ENCODE measurements at regions not wholly inside any gene's neighbourhood (a gene's known extent, or its start where the extent isn't known, plus 50 kb on each side); places are given as distances from the start of the nearest gene placed in this dataset.

DNA sequence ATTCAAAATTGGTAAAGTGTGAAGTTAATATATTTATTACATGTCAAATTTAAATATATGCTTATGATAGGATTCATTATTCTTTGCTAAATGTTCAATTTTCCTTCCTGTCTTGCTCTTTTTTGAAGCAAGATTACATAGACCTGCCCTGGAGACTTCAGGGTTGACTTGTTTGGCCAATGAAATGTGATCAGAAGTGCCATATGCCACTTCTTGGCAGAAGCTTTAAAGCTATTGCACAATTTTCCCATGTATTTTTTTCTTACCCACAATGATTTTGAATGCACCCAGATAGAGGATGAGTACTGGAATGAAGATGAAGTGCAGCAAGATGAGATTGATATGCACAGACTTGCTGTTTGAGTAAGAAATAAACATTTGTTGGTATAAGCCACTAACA, 406.3 kb upstream of the BCHE start:
- intact Hi-C loops (cut with DNase I): no loop called here
- DNase-seq (no peak), FAIRE-seq (no peak)
- Histone ChIP-seq H3K36me3 (ENCODE audit: control insufficient read depth in 2 of 3, insufficient read depth in 3 of 3, low read length in 3 of 3) (no peaks in the 10 kb centered on the region), H3K27ac (ENCODE audit: low read depth in 2 of 2, low read length in 2 of 2) (no peak overlapping the region), H3K4me1 (ENCODE audit: control insufficient read depth in 2 of 3, insufficient read depth in 2 of 3, low read depth in 1 of 3, low read length in 3 of 3) (no peaks in the 10 kb centered on the region), H3K9ac (ENCODE audit: low read length in 3 of 3) (no peak overlapping the region), H3K9me3 (ENCODE audit: control insufficient read depth in 2 of 3, insufficient read depth in 1 of 3, low read length in 3 of 3) (no peaks in the 10 kb centered on the region), H3K4me3 (ENCODE audit: low read length in 3 of 3) (no peak overlapping the region), H3K27me3 (ENCODE audit: control insufficient read depth, insufficient read depth, low read length) (no peaks in the 10 kb centered on the region)
- TF ChIP-seq, protein P1, sequence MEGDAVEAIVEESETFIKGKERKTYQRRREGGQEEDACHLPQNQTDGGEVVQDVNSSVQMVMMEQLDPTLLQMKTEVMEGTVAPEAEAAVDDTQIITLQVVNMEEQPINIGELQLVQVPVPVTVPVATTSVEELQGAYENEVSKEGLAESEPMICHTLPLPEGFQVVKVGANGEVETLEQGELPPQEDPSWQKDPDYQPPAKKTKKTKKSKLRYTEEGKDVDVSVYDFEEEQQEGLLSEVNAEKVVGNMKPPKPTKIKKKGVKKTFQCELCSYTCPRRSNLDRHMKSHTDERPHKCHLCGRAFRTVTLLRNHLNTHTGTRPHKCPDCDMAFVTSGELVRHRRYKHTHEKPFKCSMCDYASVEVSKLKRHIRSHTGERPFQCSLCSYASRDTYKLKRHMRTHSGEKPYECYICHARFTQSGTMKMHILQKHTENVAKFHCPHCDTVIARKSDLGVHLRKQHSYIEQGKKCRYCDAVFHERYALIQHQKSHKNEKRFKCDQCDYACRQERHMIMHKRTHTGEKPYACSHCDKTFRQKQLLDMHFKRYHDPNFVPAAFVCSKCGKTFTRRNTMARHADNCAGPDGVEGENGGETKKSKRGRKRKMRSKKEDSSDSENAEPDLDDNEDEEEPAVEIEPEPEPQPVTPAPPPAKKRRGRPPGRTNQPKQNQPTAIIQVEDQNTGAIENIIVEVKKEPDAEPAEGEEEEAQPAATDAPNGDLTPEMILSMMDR (IDR thresholded peaks at IDR 0.05; ENCODE audit: borderline replicate concordance, extremely low read depth, insufficient read depth): no peak

DNA sequence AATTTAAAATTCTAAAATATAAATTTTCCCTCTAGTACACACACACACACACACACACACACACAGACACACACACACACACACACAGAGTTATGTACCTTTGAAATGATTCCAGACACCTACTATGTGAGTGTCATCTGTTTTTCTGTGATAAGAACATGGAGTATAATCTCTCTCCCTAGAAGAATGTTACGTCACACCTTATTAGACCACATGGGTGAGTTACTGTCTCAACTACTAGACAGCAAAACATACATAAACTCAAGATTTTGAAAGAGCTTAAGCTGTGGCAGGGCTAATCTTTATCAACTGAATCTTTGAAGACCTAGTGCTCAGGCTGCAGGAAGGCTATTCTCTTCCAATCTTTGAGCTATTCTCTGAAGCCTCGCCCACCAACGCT, 385.9 kb upstream of the BCHE start:
- no peaks in the 10 kb centered on the region for H3K27me3 ChIP-seq (ENCODE audit: control insufficient read depth, insufficient read depth, low read length)
- TF ChIP-seq, protein P1 (IDR thresholded peaks at IDR 0.05; ENCODE audit: borderline replicate concordance, extremely low read depth, insufficient read depth): no peak
- DNase-seq (no peak), FAIRE-seq (no peak)
- H3K9me3 ChIP-seq (ENCODE audit: control insufficient read depth in 2 of 3, insufficient read depth in 1 of 3, low read length in 3 of 3): no peaks in the 10 kb centered on the region
- H3K36me3 ChIP-seq (ENCODE audit: control insufficient read depth in 2 of 3, insufficient read depth in 3 of 3, low read length in 3 of 3): no peaks in the 10 kb centered on the region
- no peak overlapping the region for H3K4me3 ChIP-seq (ENCODE audit: low read length in 3 of 3)
- intact Hi-C loops (cut with DNase I): no loop called here
- no peak overlapping the region for H3K27ac ChIP-seq (ENCODE audit: low read depth in 2 of 2, low read length in 2 of 2)
- H3K4me1 ChIP-seq (ENCODE audit: control insufficient read depth in 2 of 3, insufficient read depth in 2 of 3, low read depth in 1 of 3, low read length in 3 of 3): no peaks in the 10 kb centered on the region
- no peak overlapping the region for H3K9ac ChIP-seq (ENCODE audit: low read length in 3 of 3)

DNA sequence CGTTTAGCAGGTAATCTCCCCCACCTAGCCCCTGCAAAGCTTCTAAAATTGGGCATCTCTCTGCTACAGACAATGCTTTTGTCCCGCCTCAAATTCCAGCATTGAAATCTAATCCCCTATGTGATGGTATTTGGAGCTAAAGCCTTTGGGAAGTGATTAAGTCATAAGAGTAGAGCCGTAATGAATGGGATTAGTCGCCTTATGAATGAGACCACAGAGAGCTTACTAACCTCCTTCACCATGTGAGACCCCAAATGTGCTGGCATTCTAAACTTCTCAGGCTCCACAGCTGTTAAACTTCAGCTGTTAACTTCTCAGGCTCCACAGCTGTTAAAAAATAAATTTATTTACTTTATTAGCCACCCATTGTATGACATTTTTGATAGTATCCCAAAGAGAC, 374.2 kb upstream of the BCHE start:
- no peak overlapping the region for H3K9ac ChIP-seq (ENCODE audit: low read length in 3 of 3)
- intact Hi-C loops (cut with DNase I): no loop called here
- DNase-seq (no peak), FAIRE-seq (no peak)
- TF ChIP-seq, protein P1 (IDR thresholded peaks at IDR 0.05; ENCODE audit: borderline replicate concordance, extremely low read depth, insufficient read depth): no peak
- no peaks in the 10 kb centered on the region for H3K9me3 ChIP-seq (ENCODE audit: control insufficient read depth in 2 of 3, insufficient read depth in 1 of 3, low read length in 3 of 3)
- no peak overlapping the region for H3K27ac ChIP-seq (ENCODE audit: low read depth in 2 of 2, low read length in 2 of 2)
- H3K4me3 ChIP-seq (ENCODE audit: low read length in 3 of 3): no peak overlapping the region
- H3K4me1 ChIP-seq (ENCODE audit: control insufficient read depth in 2 of 3, insufficient read depth in 2 of 3, low read depth in 1 of 3, low read length in 3 of 3): no peaks in the 10 kb centered on the region
- H3K36me3 ChIP-seq (ENCODE audit: control insufficient read depth in 2 of 3, insufficient read depth in 3 of 3, low read length in 3 of 3): no peaks in the 10 kb centered on the region
- H3K27me3 ChIP-seq (ENCODE audit: control insufficient read depth, insufficient read depth, low read length): no peaks in the 10 kb centered on the region

GRCh38 chr3:166209701-166210100, 372.5 kb upstream of the BCHE start:
- Histone ChIP-seq H3K27ac (ENCODE audit: low read depth in 2 of 2, low read length in 2 of 2) (no peak overlapping the region), H3K4me1 (ENCODE audit: control insufficient read depth in 2 of 3, insufficient read depth in 2 of 3, low read depth in 1 of 3, low read length in 3 of 3) (no peaks in the 10 kb centered on the region), H3K36me3 (ENCODE audit: control insufficient read depth in 2 of 3, insufficient read depth in 3 of 3, low read length in 3 of 3) (no peaks in the 10 kb centered on the region), H3K4me3 (ENCODE audit: low read length in 3 of 3) (no peak overlapping the region), H3K9me3 (ENCODE audit: control insufficient read depth in 2 of 3, insufficient read depth in 1 of 3, low read length in 3 of 3) (no peaks in the 10 kb centered on the region), H3K27me3 (ENCODE audit: control insufficient read depth, insufficient read depth, low read length) (no peaks in the 10 kb centered on the region), H3K9ac (ENCODE audit: low read length in 3 of 3) (no peak overlapping the region)
- FAIRE-seq: no peak
- DNase-seq: no peak
- intact Hi-C loops (cut with DNase I): no loop called here
- TF ChIP-seq, protein P1 (IDR thresholded peaks at IDR 0.05; ENCODE audit: borderline replicate concordance, extremely low read depth, insufficient read depth): no peak
